ENCODE measurements at regions not wholly inside any gene's neighbourhood (a gene's known extent, or its start where the extent isn't known, plus 50 kb on each side); places are given as distances from the start of the nearest gene placed in this dataset.

DNA sequence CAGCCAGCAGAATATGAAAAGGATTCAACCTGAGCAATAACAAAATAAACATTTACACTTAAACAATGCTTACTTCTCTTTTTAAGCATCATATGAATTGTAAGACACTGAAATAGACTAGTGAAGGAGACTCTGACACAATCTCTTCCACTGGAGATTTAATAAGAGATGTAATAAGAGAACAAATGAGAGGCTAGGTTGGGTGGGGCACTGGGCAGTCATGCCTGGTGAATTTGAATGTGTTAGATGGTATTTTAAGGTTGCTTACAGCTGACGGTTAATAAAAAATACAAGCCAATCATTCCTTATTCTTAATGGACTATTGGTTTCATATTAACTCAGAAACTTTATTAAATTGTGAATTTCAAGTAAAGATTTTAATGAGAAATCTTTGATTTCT is 105.9 kb upstream of the TARS1 start:
- Histone ChIP-seq H3K27me3 (ENCODE audit: insufficient read depth, poor library complexity, severe bottlenecking) (no peaks in the 10 kb centered on the region), H3K4me1 (ENCODE audit: insufficient read depth, poor library complexity, severe bottlenecking) (peaks cover 22% of the 10 kb centered on the region), H3K27ac (ENCODE audit: poor library complexity, severe bottlenecking) (no peak overlapping the region), H3K9me3 (ENCODE audit: severe bottlenecking) (no peaks in the 10 kb centered on the region), H3K4me3 (ENCODE audit: severe bottlenecking) (no peak overlapping the region), H3K36me3 (ENCODE audit: low read depth) (no peaks in the 10 kb centered on the region)
- TF ChIP-seq, protein P1, sequence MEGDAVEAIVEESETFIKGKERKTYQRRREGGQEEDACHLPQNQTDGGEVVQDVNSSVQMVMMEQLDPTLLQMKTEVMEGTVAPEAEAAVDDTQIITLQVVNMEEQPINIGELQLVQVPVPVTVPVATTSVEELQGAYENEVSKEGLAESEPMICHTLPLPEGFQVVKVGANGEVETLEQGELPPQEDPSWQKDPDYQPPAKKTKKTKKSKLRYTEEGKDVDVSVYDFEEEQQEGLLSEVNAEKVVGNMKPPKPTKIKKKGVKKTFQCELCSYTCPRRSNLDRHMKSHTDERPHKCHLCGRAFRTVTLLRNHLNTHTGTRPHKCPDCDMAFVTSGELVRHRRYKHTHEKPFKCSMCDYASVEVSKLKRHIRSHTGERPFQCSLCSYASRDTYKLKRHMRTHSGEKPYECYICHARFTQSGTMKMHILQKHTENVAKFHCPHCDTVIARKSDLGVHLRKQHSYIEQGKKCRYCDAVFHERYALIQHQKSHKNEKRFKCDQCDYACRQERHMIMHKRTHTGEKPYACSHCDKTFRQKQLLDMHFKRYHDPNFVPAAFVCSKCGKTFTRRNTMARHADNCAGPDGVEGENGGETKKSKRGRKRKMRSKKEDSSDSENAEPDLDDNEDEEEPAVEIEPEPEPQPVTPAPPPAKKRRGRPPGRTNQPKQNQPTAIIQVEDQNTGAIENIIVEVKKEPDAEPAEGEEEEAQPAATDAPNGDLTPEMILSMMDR (IDR thresholded peaks at IDR 0.05; ENCODE audit: poor library complexity, severe bottlenecking) = no peak
- ATAC-seq (ENCODE audit: low read depth) = no peak
- no peak for DNase-seq (ENCODE audit: low spot score)

DNA sequence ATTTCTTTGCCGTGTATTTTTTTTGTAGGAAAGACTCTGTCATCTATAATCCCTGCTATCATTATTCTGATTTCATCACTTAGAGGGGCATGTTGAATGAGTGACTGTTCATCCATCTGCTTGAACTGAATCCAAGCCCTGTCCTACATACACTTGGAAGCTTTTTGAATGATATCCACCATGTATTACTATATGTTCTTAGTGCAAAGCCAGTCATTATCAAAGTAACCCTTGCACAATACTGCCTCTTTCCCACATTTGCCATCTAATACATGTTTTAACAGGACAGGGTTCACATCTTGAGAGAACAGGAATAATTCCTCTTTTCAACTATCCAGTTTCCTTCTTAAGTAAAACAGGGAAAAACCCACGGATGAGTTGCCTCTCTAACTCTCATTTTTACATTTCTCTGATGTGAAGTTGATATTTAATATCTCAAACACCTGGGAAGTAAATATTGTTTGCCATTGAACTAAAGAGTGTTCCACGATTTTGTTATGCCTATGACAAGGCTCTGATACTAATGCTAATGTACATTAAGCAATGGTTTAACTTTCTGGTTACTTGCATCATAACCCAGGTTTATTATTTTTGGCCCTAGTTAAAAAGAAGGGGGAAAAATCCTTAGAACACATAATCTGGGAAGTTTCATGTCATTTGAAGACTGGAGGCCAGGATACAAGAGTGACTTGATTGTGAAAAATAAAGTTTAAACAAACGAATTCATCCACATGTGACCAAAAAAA is 103.7 kb upstream of the TARS1 start:
- Histone ChIP-seq H3K27ac (ENCODE audit: poor library complexity, severe bottlenecking) (peak overlapping the region; percentile 67), H3K4me3 (ENCODE audit: severe bottlenecking) (no peak overlapping the region), H3K4me1 (ENCODE audit: insufficient read depth, poor library complexity, severe bottlenecking) (peaks cover 22% of the 10 kb centered on the region), H3K36me3 (ENCODE audit: low read depth) (no peaks in the 10 kb centered on the region), H3K9me3 (ENCODE audit: severe bottlenecking) (no peaks in the 10 kb centered on the region), H3K27me3 (ENCODE audit: insufficient read depth, poor library complexity, severe bottlenecking) (no peaks in the 10 kb centered on the region)
- TF ChIP-seq, protein P1 (IDR thresholded peaks at IDR 0.05; ENCODE audit: poor library complexity, severe bottlenecking) = no peak
- peak; percentile 75 for ATAC-seq (ENCODE audit: low read depth)
- no peak for DNase-seq (ENCODE audit: low spot score)

DNA sequence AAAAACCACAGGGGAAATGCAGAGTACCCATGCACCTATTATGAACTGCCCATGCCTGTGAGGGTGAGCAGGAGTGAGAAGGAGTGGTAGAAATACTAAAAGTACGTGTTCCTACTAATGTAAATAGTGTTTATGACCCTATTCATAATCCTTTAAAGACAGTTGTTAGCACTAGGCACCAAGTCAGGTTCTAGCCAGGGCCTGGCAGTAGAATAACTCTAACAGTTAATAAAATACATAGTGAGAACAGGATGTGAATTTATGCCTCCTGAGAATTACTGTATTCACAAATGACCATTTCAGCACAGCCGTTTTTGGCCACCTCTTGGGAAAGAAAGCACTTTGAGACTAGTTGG is 103.2 kb upstream of the TARS1 start:
- Histone ChIP-seq H3K36me3 (ENCODE audit: low read depth) (no peaks in the 10 kb centered on the region), H3K9me3 (ENCODE audit: severe bottlenecking) (no peaks in the 10 kb centered on the region), H3K4me1 (ENCODE audit: insufficient read depth, poor library complexity, severe bottlenecking) (peaks cover 22% of the 10 kb centered on the region), H3K4me3 (ENCODE audit: severe bottlenecking) (no peak overlapping the region), H3K27me3 (ENCODE audit: insufficient read depth, poor library complexity, severe bottlenecking) (no peaks in the 10 kb centered on the region), H3K27ac (ENCODE audit: poor library complexity, severe bottlenecking) (peak overlapping the region; percentile 67)
- ATAC-seq (ENCODE audit: low read depth) = peak; percentile 71
- TF ChIP-seq, protein P1 (IDR thresholded peaks at IDR 0.05; ENCODE audit: poor library complexity, severe bottlenecking) = no peak
- DNase-seq (ENCODE audit: low spot score) = no peak

DNA sequence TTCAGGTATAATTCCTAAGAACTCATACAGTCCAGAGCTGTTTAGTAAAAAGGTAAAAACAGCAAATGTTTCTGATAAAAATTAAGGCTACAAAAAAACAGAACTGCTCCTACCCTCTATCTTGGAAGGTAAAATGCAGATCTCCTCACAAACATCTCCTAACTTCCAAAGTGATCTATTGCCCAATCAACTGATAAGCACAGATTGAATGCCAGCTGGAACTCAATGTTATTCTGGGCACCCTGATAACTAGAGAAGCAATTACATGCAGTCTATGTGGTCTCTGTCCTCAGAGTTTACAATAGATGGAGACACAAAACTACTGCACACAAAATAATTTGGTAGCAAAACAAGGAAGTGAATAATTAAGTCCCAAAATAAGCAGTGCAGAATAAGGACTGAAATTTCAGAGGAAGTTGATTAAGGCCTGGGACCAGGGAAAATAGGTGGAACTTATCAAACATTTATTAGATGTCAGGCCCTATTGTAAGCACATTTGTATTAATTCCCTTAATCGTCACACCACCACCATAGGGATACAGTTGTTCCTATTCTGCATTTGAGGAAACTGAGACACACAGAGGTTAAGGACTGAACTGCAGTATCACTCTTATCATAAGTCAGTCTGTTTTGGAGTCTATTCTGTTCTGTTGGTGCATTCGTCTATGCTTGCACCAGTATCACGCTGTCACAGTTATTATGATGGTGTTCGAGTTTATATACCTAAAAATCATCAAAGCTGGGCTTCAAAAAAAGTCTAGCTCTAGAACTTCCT is 102.2 kb upstream of the TARS1 start:
- no peaks in the 10 kb centered on the region for H3K9me3 ChIP-seq (ENCODE audit: severe bottlenecking)
- no peak for ATAC-seq (ENCODE audit: low read depth)

More for the DNA sequence above, 102.2 kb upstream of the TARS1 start:
- Histone ChIP-seq H3K36me3 (ENCODE audit: low read depth) (no peaks in the 10 kb centered on the region), H3K4me1 (ENCODE audit: insufficient read depth, poor library complexity, severe bottlenecking) (peaks cover 28% of the 10 kb centered on the region), H3K4me3 (ENCODE audit: severe bottlenecking) (no peak overlapping the region), H3K27me3 (ENCODE audit: insufficient read depth, poor library complexity, severe bottlenecking) (no peaks in the 10 kb centered on the region), H3K27ac (ENCODE audit: poor library complexity, severe bottlenecking) (peak overlapping the region; percentile 67)
- DNase-seq (ENCODE audit: low spot score) = no peak
- TF ChIP-seq, protein P1 (IDR thresholded peaks at IDR 0.05; ENCODE audit: poor library complexity, severe bottlenecking) = no peak
